GM11168 (cell line): ENCODE measurements at regions not wholly inside any gene's neighbourhood (a gene's known extent, or its start where the extent isn't known, plus 50 kb on each side); places are given as distances from the start of the nearest gene placed in this dataset.

ENCODE experiments used
- in situ Hi-C: fragments of 300-500 bp; cut with MboI; formaldehyde crosslinking; loops from one replicate; pipeline ENCODE4 v1.12.0; 2022; ENCODE audit warnings: low sequenced_read_pairs; ENCODE audit not compliant: unreplicated experiment

GRCh38 chr15:62456011-62456920 lies 291.2 kb upstream of the C2CD4B start:
- in situ Hi-C loops: no loop called here

- in situ Hi-C loops: no loop called here
Measured at GRCh38 chr15:62457100-62457499, 292.0 kb upstream of the C2CD4B start.

- in situ Hi-C loops: no loop called here
Measured at GRCh38 chr15:62459875-62460274, 294.8 kb upstream of the C2CD4B start.

- in situ Hi-C loops: no loop called here
Measured at GRCh38 chr15:62462268-62462667, 297.2 kb upstream of the C2CD4B start.

GRCh38 chr15:62462721-62463120 lies 297.6 kb upstream of the C2CD4B start:
- in situ Hi-C loops: no loop called here

DNA sequence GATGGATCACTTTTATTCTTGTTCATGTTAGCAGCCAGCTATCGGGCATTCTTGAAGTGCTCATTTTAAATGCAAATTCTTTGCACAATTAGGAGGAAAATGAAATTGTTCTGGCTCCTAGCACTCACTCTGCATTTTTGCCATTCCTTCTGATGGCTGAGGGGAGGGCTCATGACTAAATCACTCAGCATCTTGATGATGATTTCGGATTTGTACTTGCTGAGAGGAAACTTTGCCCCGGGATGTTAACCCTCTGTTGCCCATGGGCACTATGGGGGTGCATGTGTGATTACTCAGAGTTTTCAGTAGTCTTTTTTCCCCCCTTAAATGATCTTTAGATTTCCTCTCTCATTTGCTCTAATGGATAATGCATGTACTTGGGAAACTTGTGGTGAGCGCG lies 299.6 kb upstream of the C2CD4B start:
- in situ Hi-C loops: no loop called here

- in situ Hi-C loops: no loop called here
Measured at GRCh38 chr15:62465173-62465572, 300.1 kb upstream of the C2CD4B start.

- in situ Hi-C loops: no loop called here
Measured at GRCh38 chr15:62469478-62469873, 304.4 kb upstream of the C2CD4B start.

GRCh38 chr15:62469874-62470688 lies 305.0 kb upstream of the C2CD4B start:
- in situ Hi-C loops: no loop called here

- in situ Hi-C loops: no loop called here
Measured at GRCh38 chr15:62472616-62473299, 307.7 kb upstream of the C2CD4B start.

- in situ Hi-C loops: no loop called here
Measured at GRCh38 chr15:62474021-62474770, 309.1 kb upstream of the C2CD4B start.

- in situ Hi-C loops: no loop called here
Measured at GRCh38 chr15:62474771-62475124, 309.7 kb upstream of the C2CD4B start.

GRCh38 chr15:62475591-62475990 lies 310.5 kb upstream of the C2CD4B start:
- in situ Hi-C loops: no loop called here

DNA sequence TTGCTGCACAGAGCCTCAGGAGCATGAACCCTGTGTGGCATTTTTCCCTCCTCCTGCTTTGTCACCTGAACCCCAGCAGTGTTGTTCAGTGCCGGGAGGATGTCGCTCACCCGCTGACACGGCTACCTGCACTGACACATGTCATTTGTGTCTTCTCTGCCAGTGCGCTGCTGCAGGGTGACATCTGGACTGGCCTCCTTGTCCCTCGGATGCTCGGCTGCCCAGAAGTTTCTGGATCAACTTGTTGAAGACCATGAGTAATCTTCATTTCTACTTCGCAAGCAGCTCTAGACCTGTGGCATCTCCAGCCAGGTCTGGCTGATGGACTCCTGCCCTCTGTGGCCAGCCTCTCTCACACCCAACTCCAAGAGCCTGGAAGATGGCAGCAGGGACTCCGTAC lies 311.1 kb upstream of the C2CD4B start:
- in situ Hi-C loops: no loop called here

DNA sequence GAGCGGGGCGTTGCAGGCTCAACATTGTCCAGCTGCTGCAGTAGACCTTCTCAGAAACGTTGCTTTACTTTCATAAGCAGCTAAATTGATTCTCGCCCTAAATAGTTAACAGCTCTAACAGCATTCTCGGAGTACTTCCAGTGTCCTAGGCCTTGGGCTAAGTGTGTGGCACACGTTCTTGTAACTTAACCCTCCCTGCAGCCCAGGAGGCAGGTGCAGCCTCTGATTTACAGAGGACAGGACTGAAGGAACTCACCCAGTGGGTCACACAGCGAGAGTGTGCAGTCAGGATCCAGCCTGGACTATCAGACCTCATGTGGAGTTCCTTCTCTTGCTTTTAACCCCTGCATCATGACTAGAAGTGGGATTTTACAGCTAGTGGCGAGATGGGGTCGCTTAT lies 312.8 kb upstream of the C2CD4B start:
- in situ Hi-C loops: no loop called here

GRCh38 chr15:62482785-62483429 lies 317.8 kb upstream of the C2CD4B start:
- in situ Hi-C loops: no loop called here

- in situ Hi-C loops: no loop called here
Measured at GRCh38 chr15:62483814-62484213, 318.7 kb upstream of the C2CD4B start.

DNA sequence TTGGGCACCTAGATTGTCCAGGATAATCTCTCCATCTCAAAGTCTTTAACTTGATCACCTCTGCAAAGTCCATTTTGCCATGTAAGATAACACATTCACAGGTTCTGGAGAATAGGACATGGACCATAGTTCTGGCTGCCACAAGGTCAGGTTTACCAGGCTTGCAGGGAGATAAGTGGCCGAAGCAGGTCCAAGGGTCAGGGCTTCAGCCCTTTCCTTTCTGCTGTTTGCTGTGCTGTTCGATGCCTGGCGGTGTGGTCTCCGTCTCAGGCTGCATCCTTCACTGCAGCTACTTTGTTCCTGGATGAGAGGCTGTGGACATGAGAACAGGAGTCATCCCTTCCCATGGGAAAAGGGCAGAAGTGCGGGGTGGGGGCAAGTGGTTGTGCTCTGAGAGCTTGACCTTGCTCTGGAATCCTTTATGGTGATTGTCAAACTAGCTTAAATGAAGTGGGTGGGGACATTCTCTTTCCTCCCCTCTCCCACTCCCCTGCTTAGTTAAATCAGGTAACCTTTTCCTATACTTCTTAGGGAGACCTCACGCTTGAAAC lies 320.2 kb upstream of the C2CD4B start:
- in situ Hi-C loops: no loop called here

- in situ Hi-C loops: no loop called here
Measured at GRCh38 chr15:62486041-62486440, 321.0 kb upstream of the C2CD4B start.
